ENCODE measurements at regions not wholly inside any gene's neighbourhood (a gene's known extent, or its start where the extent isn't known, plus 50 kb on each side); places are given as distances from the start of the nearest gene placed in this dataset.
"Not testable (repeated sequence)": the region's sequence is repeated elsewhere in the genome, so short reads cannot be mapped to it uniquely, and the experiment has no call there.

- not testable (repeated sequence) for H3K9ac ChIP-seq (ENCODE audit: low read length in 5 of 5); H3K27ac ChIP-seq (ENCODE audit: low read depth, low read length); H3K4me3 ChIP-seq (ENCODE audit: low read depth in 1 of 5, low read length in 5 of 5); H3K36me3 ChIP-seq (ENCODE audit: control insufficient read depth in 5 of 5, insufficient read depth in 5 of 5, low read length in 5 of 5); H3K9me3 ChIP-seq (ENCODE audit: control insufficient read depth in 5 of 5, low read length in 5 of 5); H3K4me1 ChIP-seq (ENCODE audit: control insufficient read depth in 5 of 5, insufficient read depth in 5 of 5, low read length in 5 of 5); H3K27me3 ChIP-seq (ENCODE audit: control insufficient read depth in 5 of 5, insufficient read depth in 4 of 5, low read length in 5 of 5)
Observed at GRCh38 chrX:132302687-132303086, 83.4 kb upstream of the RAP2C start.

DNA sequence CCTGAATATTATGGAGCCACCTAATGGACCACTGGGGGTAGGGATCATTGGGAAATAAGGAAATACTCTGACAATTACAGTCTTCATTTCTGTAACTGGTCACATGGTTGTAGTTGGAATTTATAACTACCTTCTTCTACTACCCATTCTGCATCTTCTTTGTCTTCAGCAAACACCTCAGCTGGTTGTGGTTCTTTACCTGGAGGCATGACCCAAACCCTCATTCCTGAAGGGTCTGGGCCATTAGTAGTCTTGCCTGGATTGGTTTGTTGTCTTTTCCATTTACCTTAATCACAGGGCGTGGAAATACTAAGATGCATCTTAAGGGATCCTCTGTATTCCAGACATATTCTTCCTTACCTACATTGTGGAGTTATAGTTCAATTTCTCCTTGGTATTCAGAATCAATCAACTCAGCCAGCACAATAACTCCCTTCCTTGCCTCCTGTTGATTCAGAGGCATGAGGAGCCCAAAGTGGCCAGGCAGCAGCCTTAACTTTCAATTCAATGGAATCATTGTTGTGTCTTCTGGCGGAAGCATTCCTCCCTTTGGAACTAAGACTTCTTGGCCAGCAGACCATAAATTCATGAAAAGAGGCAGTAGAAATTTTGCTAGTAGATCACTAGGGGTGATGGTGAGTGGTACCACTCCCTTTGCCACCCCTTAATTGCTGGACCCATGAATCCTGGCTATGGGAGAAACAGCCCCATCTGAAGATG is 75.7 kb upstream of the RAP2C start:
- Histone ChIP-seq H3K4me1 (ENCODE audit: control insufficient read depth in 5 of 5, insufficient read depth in 5 of 5, low read length in 5 of 5) (peaks cover 0 to 9% (median 2%) of the 10 kb centered on the region in 5 donors), H3K4me3 (ENCODE audit: low read depth in 1 of 5, low read length in 5 of 5) (no peak overlapping the region), H3K9ac (ENCODE audit: low read length in 5 of 5) (no peak overlapping the region), H3K36me3 (ENCODE audit: control insufficient read depth in 5 of 5, insufficient read depth in 5 of 5, low read length in 5 of 5) (no peaks in the 10 kb centered on the region), H3K9me3 (ENCODE audit: control insufficient read depth in 5 of 5, low read length in 5 of 5) (peaks cover 0 to 6% (median 0%) of the 10 kb centered on the region in 5 donors), H3K27ac (ENCODE audit: low read depth, low read length) (no peak overlapping the region), H3K27me3 (ENCODE audit: control insufficient read depth in 5 of 5, insufficient read depth in 4 of 5, low read length in 5 of 5) (peaks cover 0 to 7% (median 0%) of the 10 kb centered on the region in 5 donors)

GRCh38 chrX:132294192-132294591 is 74.9 kb upstream of the RAP2C start:
- Histone ChIP-seq H3K9ac (ENCODE audit: low read length in 5 of 5) (no peak overlapping the region), H3K4me3 (ENCODE audit: low read depth in 1 of 5, low read length in 5 of 5) (no peak overlapping the region), H3K27ac (ENCODE audit: low read depth, low read length) (no peak overlapping the region), H3K27me3 (ENCODE audit: control insufficient read depth in 5 of 5, insufficient read depth in 4 of 5, low read length in 5 of 5) (peaks cover 0 to 7% (median 0%) of the 10 kb centered on the region in 5 donors), H3K36me3 (ENCODE audit: control insufficient read depth in 5 of 5, insufficient read depth in 5 of 5, low read length in 5 of 5) (no peaks in the 10 kb centered on the region), H3K4me1 (ENCODE audit: control insufficient read depth in 5 of 5, insufficient read depth in 5 of 5, low read length in 5 of 5) (peaks cover 0 to 9% (median 2%) of the 10 kb centered on the region in 5 donors), H3K9me3 (ENCODE audit: control insufficient read depth in 5 of 5, low read length in 5 of 5) (peaks cover 0 to 6% (median 0%) of the 10 kb centered on the region in 5 donors)

DNA sequence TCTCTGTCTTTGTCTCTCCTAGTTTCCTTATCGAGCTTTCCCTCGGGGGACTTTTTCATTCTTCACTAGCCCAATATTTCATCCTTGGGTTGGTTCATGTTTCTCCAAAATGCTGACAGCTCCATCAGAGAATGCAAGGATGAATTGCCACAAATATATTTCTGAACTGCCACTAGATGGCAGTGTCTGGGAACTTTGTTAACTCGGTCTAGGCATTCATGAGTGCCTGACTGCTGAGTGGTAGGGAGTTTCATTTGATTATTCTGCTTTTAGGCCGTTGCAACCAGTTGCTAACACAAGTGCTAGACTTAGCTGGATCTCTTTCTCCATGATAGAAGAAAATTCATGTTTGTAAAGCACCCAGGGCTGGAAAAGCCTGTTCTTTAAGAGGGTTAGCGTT is 73.5 kb upstream of the RAP2C start:
- peaks cover 0 to 7% (median 0%) of the 10 kb centered on the region in 5 donors for H3K27me3 ChIP-seq (ENCODE audit: control insufficient read depth in 5 of 5, insufficient read depth in 4 of 5, low read length in 5 of 5)
- no peaks in the 10 kb centered on the region for H3K36me3 ChIP-seq (ENCODE audit: control insufficient read depth in 5 of 5, insufficient read depth in 5 of 5, low read length in 5 of 5)
- H3K4me3 ChIP-seq (ENCODE audit: low read depth in 1 of 5, low read length in 5 of 5), result peak overlapping the region in 1 of 5 donors; percentile 28
- peaks cover 0 to 6% (median 0%) of the 10 kb centered on the region in 5 donors for H3K9me3 ChIP-seq (ENCODE audit: control insufficient read depth in 5 of 5, low read length in 5 of 5)
- peaks cover 0 to 9% (median 2%) of the 10 kb centered on the region in 5 donors for H3K4me1 ChIP-seq (ENCODE audit: control insufficient read depth in 5 of 5, insufficient read depth in 5 of 5, low read length in 5 of 5)
- no peak overlapping the region for H3K9ac ChIP-seq (ENCODE audit: low read length in 5 of 5)
- H3K27ac ChIP-seq (ENCODE audit: low read depth, low read length), result no peak overlapping the region

DNA sequence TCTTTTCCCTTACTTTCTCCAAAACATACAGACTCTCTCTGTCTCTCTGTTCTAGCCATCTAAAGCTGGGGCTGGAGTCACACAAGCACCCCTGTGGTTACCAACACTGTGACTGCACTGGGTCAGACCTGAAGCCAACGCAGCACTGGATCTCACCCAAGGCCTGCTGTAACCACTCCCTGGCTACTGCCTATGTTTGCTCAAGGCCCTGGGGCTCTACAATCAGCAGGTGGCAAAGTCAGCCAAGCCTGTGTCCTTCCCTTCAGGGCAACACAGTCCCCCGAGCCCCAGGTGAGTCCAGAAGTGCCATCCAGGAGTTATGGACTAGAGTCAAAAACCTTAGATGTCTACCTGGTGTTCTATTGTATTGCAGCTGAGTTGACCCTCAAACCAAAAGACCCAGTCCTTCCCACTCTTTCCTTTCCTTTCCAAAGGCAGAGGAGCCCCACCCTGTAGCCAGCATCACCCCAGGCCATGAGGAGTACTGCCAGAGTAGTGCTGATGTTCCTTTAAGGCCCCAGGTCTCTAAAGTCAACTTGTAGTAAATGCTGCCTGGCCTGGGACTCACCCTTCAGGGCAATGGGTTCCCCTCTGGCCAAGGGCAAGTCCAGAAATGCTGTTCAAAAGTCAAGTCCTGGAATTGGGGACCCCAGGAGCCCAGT is 58.8 kb upstream of the RAP2C start:
- Histone ChIP-seq H3K9ac (ENCODE audit: low read length in 5 of 5) (no peak overlapping the region), H3K27me3 (ENCODE audit: control insufficient read depth in 5 of 5, insufficient read depth in 4 of 5, low read length in 5 of 5) (peaks cover 0 to 5% (median 0%) of the 10 kb centered on the region in 5 donors), H3K9me3 (ENCODE audit: control insufficient read depth in 5 of 5, low read length in 5 of 5) (no peaks in the 10 kb centered on the region), H3K4me1 (ENCODE audit: control insufficient read depth in 5 of 5, insufficient read depth in 5 of 5, low read length in 5 of 5) (no peaks in the 10 kb centered on the region), H3K36me3 (ENCODE audit: control insufficient read depth in 5 of 5, insufficient read depth in 5 of 5, low read length in 5 of 5) (no peaks in the 10 kb centered on the region), H3K4me3 (ENCODE audit: low read depth in 1 of 5, low read length in 5 of 5) (no peak overlapping the region), H3K27ac (ENCODE audit: low read depth, low read length) (no peak overlapping the region)

GRCh38 chrX:132272826-132273225 is 53.6 kb upstream of the RAP2C start:
- H3K9ac ChIP-seq (ENCODE audit: low read length in 5 of 5), result no peak overlapping the region
- H3K27ac ChIP-seq (ENCODE audit: low read depth, low read length), result no peak overlapping the region
- no peak overlapping the region for H3K4me3 ChIP-seq (ENCODE audit: low read depth in 1 of 5, low read length in 5 of 5)

GRCh38 chrX:132271311-132271778 is 52.1 kb upstream of the RAP2C start:
- Histone ChIP-seq H3K27ac (ENCODE audit: low read depth, low read length) (peak overlapping the region; percentile 3), H3K36me3 (ENCODE audit: control insufficient read depth in 5 of 5, insufficient read depth in 5 of 5, low read length in 5 of 5) (no peaks in the 10 kb centered on the region), H3K9me3 (ENCODE audit: control insufficient read depth in 5 of 5, low read length in 5 of 5) (no peaks in the 10 kb centered on the region), H3K4me3 (ENCODE audit: low read depth in 1 of 5, low read length in 5 of 5) (no peak overlapping the region), H3K27me3 (ENCODE audit: control insufficient read depth in 5 of 5, insufficient read depth in 4 of 5, low read length in 5 of 5) (no peaks in the 10 kb centered on the region), H3K4me1 (ENCODE audit: control insufficient read depth in 5 of 5, insufficient read depth in 5 of 5, low read length in 5 of 5) (peaks cover 0 to 15% (median 4%) of the 10 kb centered on the region in 5 donors), H3K9ac (ENCODE audit: low read length in 5 of 5) (no peak overlapping the region)

More at GRCh38 chrX:132272826-132273225, 53.6 kb upstream of the RAP2C start:
- Histone ChIP-seq H3K4me1 (ENCODE audit: control insufficient read depth in 5 of 5, insufficient read depth in 5 of 5, low read length in 5 of 5) (peaks cover 0 to 15% (median 4%) of the 10 kb centered on the region in 5 donors), H3K36me3 (ENCODE audit: control insufficient read depth in 5 of 5, insufficient read depth in 5 of 5, low read length in 5 of 5) (no peaks in the 10 kb centered on the region), H3K27me3 (ENCODE audit: control insufficient read depth in 5 of 5, insufficient read depth in 4 of 5, low read length in 5 of 5) (no peaks in the 10 kb centered on the region), H3K9me3 (ENCODE audit: control insufficient read depth in 5 of 5, low read length in 5 of 5) (no peaks in the 10 kb centered on the region)

- H3K4me3 ChIP-seq (ENCODE audit: low read depth in 1 of 5, low read length in 5 of 5), result no peak overlapping the region
- H3K9ac ChIP-seq (ENCODE audit: low read length in 5 of 5), result no peak overlapping the region
- peaks cover 0 to 15% (median 4%) of the 10 kb centered on the region in 5 donors for H3K4me1 ChIP-seq (ENCODE audit: control insufficient read depth in 5 of 5, insufficient read depth in 5 of 5, low read length in 5 of 5)
- H3K36me3 ChIP-seq (ENCODE audit: control insufficient read depth in 5 of 5, insufficient read depth in 5 of 5, low read length in 5 of 5), result no peaks in the 10 kb centered on the region
- H3K9me3 ChIP-seq (ENCODE audit: control insufficient read depth in 5 of 5, low read length in 5 of 5), result no peaks in the 10 kb centered on the region
- H3K27ac ChIP-seq (ENCODE audit: low read depth, low read length), result peak overlapping the region; percentile 7
- H3K27me3 ChIP-seq (ENCODE audit: control insufficient read depth in 5 of 5, insufficient read depth in 4 of 5, low read length in 5 of 5), result no peaks in the 10 kb centered on the region
Observed at GRCh38 chrX:132270699-132271098, 51.5 kb upstream of the RAP2C start.

DNA sequence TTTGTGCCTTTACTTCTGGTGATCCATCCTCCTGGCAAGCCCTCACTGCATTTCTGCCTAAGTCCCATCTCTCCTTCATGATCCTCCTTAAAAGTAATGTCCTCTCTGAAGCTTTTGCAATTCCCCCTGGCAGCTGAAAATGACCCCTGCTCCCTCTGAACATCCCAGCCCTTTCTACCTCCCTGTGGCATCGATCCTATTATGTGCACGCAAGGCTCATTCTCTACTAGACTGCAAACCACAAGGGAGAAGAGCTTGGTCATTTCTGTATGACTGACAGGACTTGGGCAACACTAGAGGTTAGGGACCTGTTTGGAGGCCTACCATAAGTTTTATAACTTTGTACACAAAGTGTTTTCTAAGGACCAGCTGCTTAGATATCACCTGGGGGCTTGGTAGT is 50.8 kb upstream of the RAP2C start:
- no peak overlapping the region for H3K9ac ChIP-seq (ENCODE audit: low read length in 5 of 5)
- peak overlapping the region; percentile 7 for H3K27ac ChIP-seq (ENCODE audit: low read depth, low read length)
- H3K27me3 ChIP-seq (ENCODE audit: control insufficient read depth in 5 of 5, insufficient read depth in 4 of 5, low read length in 5 of 5), result no peaks in the 10 kb centered on the region
- no peaks in the 10 kb centered on the region for H3K36me3 ChIP-seq (ENCODE audit: control insufficient read depth in 5 of 5, insufficient read depth in 5 of 5, low read length in 5 of 5)
- H3K9me3 ChIP-seq (ENCODE audit: control insufficient read depth in 5 of 5, low read length in 5 of 5), result no peaks in the 10 kb centered on the region
- H3K4me1 ChIP-seq (ENCODE audit: control insufficient read depth in 5 of 5, insufficient read depth in 5 of 5, low read length in 5 of 5), result peaks cover 0 to 15% (median 4%) of the 10 kb centered on the region in 5 donors
- H3K4me3 ChIP-seq (ENCODE audit: low read depth in 1 of 5, low read length in 5 of 5), result no peak overlapping the region

Measured in subcutaneous abdominal adipose tissue (tissue), 5 donors.